KMS-11 (cell line): ENCODE measurements at regions not wholly inside any gene's neighbourhood (a gene's known extent, or its start where the extent isn't known, plus 50 kb on each side); places are given as distances from the start of the nearest gene placed in this dataset.

ENCODE experiments used
- H2AFZ ChIP-seq: fragments of 200-600 bp; sonication (generic); 2 replicates; pipeline ENCODE4 v1.6.1; 2016; ENCODE audit warnings: antibody characterized with exemption, mixed run types, low read depth
- H3K27ac ChIP-seq: fragments of 200-600 bp; sonication (generic); 2 replicates; pipeline ENCODE4 v1.6.1; 2016; ENCODE audit warnings: mild to moderate bottlenecking, mixed run types
- H3K27me3 ChIP-seq: fragments of 200-600 bp; sonication (generic); 2 replicates; pipeline ENCODE4 v1.6.1; 2017; ENCODE audit warnings: mild to moderate bottlenecking, low read depth, mixed run types, moderate library complexity; ENCODE audit not compliant: insufficient read depth
- H3K36me3 ChIP-seq: fragments of 200-600 bp; sonication (generic); 2 replicates; pipeline ENCODE4 v1.6.1; 2017; ENCODE audit warnings: mild to moderate bottlenecking, mixed run types; ENCODE audit not compliant: insufficient read depth
- H3K4me1 ChIP-seq: fragments of 200-600 bp; sonication (generic); 2 replicates; pipeline ENCODE4 v1.6.1; 2016; ENCODE audit warnings: mild to moderate bottlenecking, low read depth, mixed run types; ENCODE audit not compliant: poor library complexity, severe bottlenecking
- H3K4me2 ChIP-seq: fragments of 200-600 bp; sonication (generic); 2 replicates; pipeline ENCODE4 v1.7.0; 2016; ENCODE audit warnings: mild to moderate bottlenecking, mixed run types
- H3K4me3 ChIP-seq: fragments of 200-600 bp; sonication (generic); IDR thresholded peaks from 2 replicates; pipeline ENCODE4 v1.6.1; 2017; ENCODE audit warnings: low read depth, low read length, mixed read lengths; ENCODE audit not compliant: insufficient read depth
- H3K79me2 ChIP-seq: fragments of 200-600 bp; sonication (generic); 2 replicates; pipeline ENCODE4 v1.6.1; 2016; ENCODE audit warnings: low read depth, mixed run types; ENCODE audit not compliant: insufficient read depth
- H3K9ac ChIP-seq: fragments of 200-600 bp; sonication (generic); 2 replicates; pipeline ENCODE4 v1.6.1; 2016; ENCODE audit warnings: mild to moderate bottlenecking, mixed run types
- H4K20me1 ChIP-seq: fragments of 200-600 bp; sonication (generic); 2 replicates; pipeline ENCODE4 v1.6.1; 2016; ENCODE audit warnings: mild to moderate bottlenecking, mixed run types; ENCODE audit not compliant: insufficient read depth
- CTCF ChIP-seq: fragments of 200-600 bp; sonication (generic); conservative IDR thresholded peaks from 2 replicates; pipeline ENCODE4 v1.6.1; 2017; ENCODE audit warnings: low read depth, mild to moderate bottlenecking, antibody characterized with exemption, low read length, moderate library complexity, mixed read lengths

- TF ChIP-seq CTCF, result no peak
- H3K27me3 ChIP-seq, result peaks cover 75% of the 10 kb centered on the region
- no peaks in the 10 kb centered on the region for H3K4me1 ChIP-seq
- H3K36me3 ChIP-seq, result no peaks in the 10 kb centered on the region
- no peaks in the 10 kb centered on the region for H4K20me1 ChIP-seq
- H3K27ac ChIP-seq, result no peak overlapping the region
- H2AFZ ChIP-seq, result no peak overlapping the region
- no peak overlapping the region for H3K4me3 ChIP-seq
- H3K4me2 ChIP-seq, result no peak overlapping the region
- no peaks in the 10 kb centered on the region for H3K79me2 ChIP-seq
- H3K9ac ChIP-seq, result no peak overlapping the region
Measured at GRCh38 chr20:58135441-58136148, 92.9 kb downstream of the ANKRD60 start.

DNA sequence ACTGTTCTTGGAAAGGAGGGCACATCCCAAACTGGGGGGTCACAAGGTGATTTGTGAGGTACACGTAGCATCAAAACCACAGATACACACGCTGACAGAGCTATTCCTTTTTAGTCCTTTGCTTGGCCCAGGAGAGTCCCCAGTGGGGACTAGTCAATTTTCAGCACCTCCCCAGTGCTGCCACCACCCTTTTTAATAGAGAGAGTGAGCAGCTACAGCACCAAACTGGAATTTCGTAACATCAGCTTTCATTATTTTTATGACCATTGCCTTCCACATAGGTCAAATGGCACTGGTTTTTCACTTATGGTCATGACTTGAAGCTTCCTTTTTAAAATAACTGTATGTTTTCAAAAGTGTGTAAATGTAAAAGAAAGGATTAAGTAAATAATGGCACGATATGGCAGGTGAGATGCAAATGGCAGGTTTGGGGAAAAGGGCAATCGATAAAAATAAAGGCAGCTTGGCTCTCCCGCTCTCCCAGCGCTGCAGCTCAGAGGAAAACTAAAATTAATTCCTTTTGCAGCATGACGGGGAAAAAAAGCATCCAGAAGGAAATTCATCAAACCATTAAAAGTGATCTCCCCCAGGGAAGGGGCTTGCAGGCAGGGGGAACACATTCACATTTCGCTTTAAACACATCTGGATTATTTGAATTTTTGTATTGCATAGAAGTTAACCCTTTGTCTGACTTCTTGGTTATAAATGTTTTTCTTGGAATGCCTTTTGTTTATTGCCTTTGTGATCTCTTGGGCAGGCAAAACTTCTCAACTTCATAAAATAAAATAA, 95.2 kb downstream of the ANKRD60 start:
- no peaks in the 10 kb centered on the region for H3K79me2 ChIP-seq
- no peak for TF ChIP-seq CTCF
- H4K20me1 ChIP-seq, result no peaks in the 10 kb centered on the region
- no peak overlapping the region for H3K4me2 ChIP-seq
- H3K4me1 ChIP-seq, result no peaks in the 10 kb centered on the region
- no peak overlapping the region for H3K9ac ChIP-seq
- H3K27me3 ChIP-seq, result peaks cover 67% of the 10 kb centered on the region
- no peak overlapping the region for H3K4me3 ChIP-seq
- no peak overlapping the region for H3K27ac ChIP-seq
- H3K36me3 ChIP-seq, result no peaks in the 10 kb centered on the region
- no peak overlapping the region for H2AFZ ChIP-seq

DNA sequence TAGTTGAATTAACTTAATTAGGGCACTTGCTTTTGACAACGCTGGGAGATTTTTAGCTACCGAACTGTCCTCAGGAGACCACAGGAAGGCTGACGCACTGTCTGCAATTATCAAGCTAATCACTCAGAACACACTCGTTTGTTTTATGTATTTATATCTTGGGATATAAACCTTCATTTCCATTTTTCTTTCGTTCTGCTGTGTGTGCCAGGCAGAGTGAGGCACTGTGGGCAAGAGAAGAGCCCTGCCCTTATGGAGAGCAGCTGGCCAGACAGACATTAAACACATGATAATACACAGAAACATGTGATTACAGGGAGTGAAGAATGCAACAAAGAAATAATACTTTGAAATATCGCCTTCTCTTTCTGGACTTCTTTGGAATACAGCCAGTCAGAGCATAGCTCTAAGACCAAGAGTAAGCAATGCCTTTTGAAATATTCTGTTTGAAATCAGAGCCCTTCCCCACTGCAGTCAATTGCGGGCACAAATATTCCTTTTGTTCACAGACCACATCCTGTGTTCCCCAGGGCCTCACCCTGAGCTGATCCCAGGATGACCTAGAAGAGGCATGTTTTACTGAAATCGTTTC, 96.8 kb downstream of the ANKRD60 start:
- H3K36me3 ChIP-seq, result no peaks in the 10 kb centered on the region
- no peaks in the 10 kb centered on the region for H3K79me2 ChIP-seq
- H3K27ac ChIP-seq, result no peak overlapping the region
- no peaks in the 10 kb centered on the region for H3K4me1 ChIP-seq
- H4K20me1 ChIP-seq, result no peaks in the 10 kb centered on the region
- H3K9ac ChIP-seq, result no peak overlapping the region
- no peak overlapping the region for H3K4me3 ChIP-seq
- peaks cover 53% of the 10 kb centered on the region for H3K27me3 ChIP-seq
- H2AFZ ChIP-seq, result no peak overlapping the region
- TF ChIP-seq CTCF, result no peak
- no peak overlapping the region for H3K4me2 ChIP-seq

- Histone ChIP-seq H3K9ac (no peak overlapping the region), H3K4me1 (peaks cover 3% of the 10 kb centered on the region), H4K20me1 (no peaks in the 10 kb centered on the region), H3K36me3 (no peaks in the 10 kb centered on the region), H3K27me3 (peaks cover 48% of the 10 kb centered on the region), H2AFZ (no peak overlapping the region), H3K4me2 (no peak overlapping the region), H3K27ac (no peak overlapping the region), H3K79me2 (no peaks in the 10 kb centered on the region), H3K4me3 (no peak overlapping the region)
- no peak for TF ChIP-seq CTCF
Measured at GRCh38 chr20:58131151-58131550, 97.3 kb downstream of the ANKRD60 start.
